ENCODE measurements at regions not wholly inside any gene's neighbourhood (a gene's known extent, or its start where the extent isn't known, plus 50 kb on each side); places are given as distances from the start of the nearest gene placed in this dataset.

DNA sequence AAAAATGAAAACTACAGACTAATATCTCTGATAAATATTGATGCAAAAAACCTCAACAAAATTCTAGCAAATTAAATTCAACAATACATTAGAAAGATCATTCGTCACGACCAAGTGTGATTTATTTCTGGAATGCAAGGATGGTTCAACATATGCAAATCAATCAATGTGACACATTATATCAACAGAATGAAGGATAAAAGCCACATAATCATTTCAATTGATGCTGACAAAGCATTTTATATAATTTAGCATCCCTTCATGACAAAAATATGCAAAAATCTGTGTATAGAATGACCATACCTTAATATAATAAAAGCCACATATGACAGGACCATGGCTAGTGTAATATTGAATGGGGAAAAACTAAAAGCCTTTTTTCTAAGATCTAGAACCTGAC is 457.2 kb upstream of the SPANXN1 start:
- no peak overlapping the region for H3K9ac ChIP-seq (ENCODE audit: insufficient read depth in 1 of 2, low read length in 2 of 2)
- H3K36me3 ChIP-seq (ENCODE audit: control insufficient read depth in 4 of 4, insufficient read depth in 4 of 4, low read length in 4 of 4) = no peaks in the 10 kb centered on the region
- H3K27me3 ChIP-seq (ENCODE audit: control insufficient read depth in 3 of 3, insufficient read depth in 3 of 3, low read length in 2 of 3) = no peaks in the 10 kb centered on the region
- 82 to 84% methylated on average over 2 of the region's 2 CpGs for WGBS, 2 donors
- TF ChIP-seq CTCF (IDR thresholded peaks at IDR 0.05; ENCODE audit: control extremely low read depth, extremely low read depth) = no peak
- peaks cover 0 to 15% (median under 1%) of the 10 kb centered on the region in 4 donors for H3K9me3 ChIP-seq (ENCODE audit: control insufficient read depth in 4 of 4, insufficient read depth in 3 of 4, low read length in 3 of 4)
- H3K4me3 ChIP-seq = no peak overlapping the region
- no peak overlapping the region for H3K27ac ChIP-seq (ENCODE audit: low read depth in 1 of 2, low read length in 1 of 2)
- ATAC-seq (ENCODE audit: insufficient read depth, low FRiP score) (no peak), DNase-seq (no peak)
- no peaks in the 10 kb centered on the region for H3K4me1 ChIP-seq (ENCODE audit: control insufficient read depth in 5 of 5, insufficient read depth in 5 of 5, low read length in 5 of 5)

DNA sequence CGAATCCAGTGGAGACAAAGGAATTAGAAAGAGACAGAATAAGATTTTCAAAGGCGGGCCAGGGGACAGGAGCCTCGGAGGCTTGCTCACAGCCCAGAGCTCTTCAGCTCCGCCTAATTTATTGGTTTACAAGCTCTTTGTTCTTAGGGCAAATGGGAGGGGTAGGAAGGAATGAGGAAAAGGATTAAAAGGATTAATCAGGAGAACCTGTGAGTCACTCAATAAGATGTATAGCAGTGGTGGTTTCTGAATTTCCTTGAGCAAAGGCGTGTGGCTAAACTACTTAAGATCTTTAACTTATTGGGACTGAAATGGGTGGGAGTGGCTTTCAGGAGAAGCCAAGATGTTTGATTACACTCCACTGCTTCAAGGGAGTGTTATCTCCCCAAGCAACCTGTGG is 456.0 kb upstream of the SPANXN1 start:
- no peak for TF ChIP-seq CTCF (IDR thresholded peaks at IDR 0.05; ENCODE audit: control extremely low read depth, extremely low read depth)
- Histone ChIP-seq H3K9ac (ENCODE audit: insufficient read depth in 1 of 2, low read length in 2 of 2) (no peak overlapping the region), H3K9me3 (ENCODE audit: control insufficient read depth in 4 of 4, insufficient read depth in 3 of 4, low read length in 3 of 4) (peaks cover 0 to 15% (median under 1%) of the 10 kb centered on the region in 4 donors), H3K4me3 (no peak overlapping the region), H3K36me3 (ENCODE audit: control insufficient read depth in 4 of 4, insufficient read depth in 4 of 4, low read length in 4 of 4) (no peaks in the 10 kb centered on the region), H3K27me3 (ENCODE audit: control insufficient read depth in 3 of 3, insufficient read depth in 3 of 3, low read length in 2 of 3) (no peaks in the 10 kb centered on the region), H3K27ac (ENCODE audit: low read depth in 1 of 2, low read length in 1 of 2) (no peak overlapping the region), H3K4me1 (ENCODE audit: control insufficient read depth in 5 of 5, insufficient read depth in 5 of 5, low read length in 5 of 5) (no peaks in the 10 kb centered on the region)
- ATAC-seq (ENCODE audit: insufficient read depth, low FRiP score) (no peak), DNase-seq (no peak)
- 65 to 69% methylated on average over 5 of the region's 5 CpGs for WGBS, 2 donors

- no peak for TF ChIP-seq CTCF (IDR thresholded peaks at IDR 0.05; ENCODE audit: control extremely low read depth, extremely low read depth)
- WGBS, 2 donors = 39 to 59% methylated on average over 2 of the region's 2 CpGs
- no peak for ATAC-seq (ENCODE audit: insufficient read depth, low FRiP score)
- Histone ChIP-seq H3K9ac (ENCODE audit: insufficient read depth in 1 of 2, low read length in 2 of 2) (no peak overlapping the region), H3K27me3 (ENCODE audit: control insufficient read depth in 3 of 3, insufficient read depth in 3 of 3, low read length in 2 of 3) (no peaks in the 10 kb centered on the region), H3K4me3 (no peak overlapping the region), H3K36me3 (ENCODE audit: control insufficient read depth in 4 of 4, insufficient read depth in 4 of 4, low read length in 4 of 4) (no peaks in the 10 kb centered on the region), H3K27ac (ENCODE audit: low read depth in 1 of 2, low read length in 1 of 2) (no peak overlapping the region), H3K9me3 (ENCODE audit: control insufficient read depth in 4 of 4, insufficient read depth in 3 of 4, low read length in 3 of 4) (no peaks in the 10 kb centered on the region), H3K4me1 (ENCODE audit: control insufficient read depth in 5 of 5, insufficient read depth in 5 of 5, low read length in 5 of 5) (no peaks in the 10 kb centered on the region)
- no peak for DNase-seq
Observed at GRCh38 chrX:144798972-144799371, 448.3 kb upstream of the SPANXN1 start.

- no peaks in the 10 kb centered on the region for H3K4me1 ChIP-seq (ENCODE audit: control insufficient read depth in 5 of 5, insufficient read depth in 5 of 5, low read length in 5 of 5)
- ATAC-seq (ENCODE audit: insufficient read depth, low FRiP score) (no peak), DNase-seq (no peak)
- no peak overlapping the region for H3K4me3 ChIP-seq
- WGBS, 2 donors = 68 to 84% methylated on average over 4 of the region's 4 CpGs
- H3K9me3 ChIP-seq (ENCODE audit: control insufficient read depth in 4 of 4, insufficient read depth in 3 of 4, low read length in 3 of 4) = no peaks in the 10 kb centered on the region
- TF ChIP-seq CTCF (IDR thresholded peaks at IDR 0.05; ENCODE audit: control extremely low read depth, extremely low read depth) = no peak
- H3K27ac ChIP-seq (ENCODE audit: low read depth in 1 of 2, low read length in 1 of 2) = no peak overlapping the region
- H3K9ac ChIP-seq (ENCODE audit: insufficient read depth in 1 of 2, low read length in 2 of 2) = no peak overlapping the region
- no peaks in the 10 kb centered on the region for H3K36me3 ChIP-seq (ENCODE audit: control insufficient read depth in 4 of 4, insufficient read depth in 4 of 4, low read length in 4 of 4)
- H3K27me3 ChIP-seq (ENCODE audit: control insufficient read depth in 3 of 3, insufficient read depth in 3 of 3, low read length in 2 of 3) = no peaks in the 10 kb centered on the region
Observed at GRCh38 chrX:144801786-144802185, 445.5 kb upstream of the SPANXN1 start.
